Dedifferentiated amniotic fluid mesenchymal stem cell (primary cell): ENCODE measurements at regions not wholly inside any gene's neighbourhood (a gene's known extent, or its start where the extent isn't known, plus 50 kb on each side); places are given as distances from the start of the nearest gene placed in this dataset.

Experiments
- DNase-seq: peaks from one replicate; pipeline ENCODE4 v3.0.0-alpha.2; 2016; ENCODE audit errors: extremely low spot score

DNA sequence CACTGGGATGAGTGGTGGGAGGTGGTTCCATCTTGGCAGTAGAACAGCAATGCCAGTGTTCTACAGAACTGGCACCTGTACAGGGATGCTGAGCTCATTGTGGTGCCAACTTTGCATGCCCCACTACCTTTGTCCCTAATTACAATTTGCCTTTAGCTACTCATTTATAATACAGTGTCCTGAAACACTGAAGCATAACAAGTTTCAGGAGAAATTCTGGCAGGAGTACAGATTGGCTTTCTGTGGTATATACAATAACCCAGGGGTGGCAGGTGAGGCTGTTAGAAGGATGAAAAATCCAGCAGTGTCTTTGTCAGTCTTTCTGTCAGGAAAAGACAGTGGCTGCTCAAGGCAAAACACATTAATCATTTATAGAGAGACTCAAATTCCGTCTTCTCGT lies 240.3 kb downstream of the FAM76B start:
- no peak for DNase-seq

DNA sequence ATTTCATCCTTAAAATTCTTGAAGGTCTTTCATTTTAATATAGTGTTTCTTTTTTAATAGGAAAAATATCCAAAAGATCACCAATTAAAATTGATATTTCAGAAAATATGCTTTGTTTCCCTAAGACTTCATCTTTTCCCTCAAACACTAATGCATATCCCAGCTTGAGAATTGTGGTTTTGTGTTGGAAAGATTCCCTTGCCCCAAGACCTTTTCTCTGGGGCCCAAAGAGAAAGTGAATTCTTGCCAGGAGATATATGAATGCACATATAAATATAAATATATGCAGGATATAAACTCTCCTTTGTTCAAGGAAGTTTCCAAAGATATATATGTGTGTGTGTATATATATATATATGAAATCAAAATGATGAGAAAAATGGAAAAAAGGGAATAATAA lies 241.2 kb downstream of the FAM76B start:
- DNase-seq, result no peak

DNA sequence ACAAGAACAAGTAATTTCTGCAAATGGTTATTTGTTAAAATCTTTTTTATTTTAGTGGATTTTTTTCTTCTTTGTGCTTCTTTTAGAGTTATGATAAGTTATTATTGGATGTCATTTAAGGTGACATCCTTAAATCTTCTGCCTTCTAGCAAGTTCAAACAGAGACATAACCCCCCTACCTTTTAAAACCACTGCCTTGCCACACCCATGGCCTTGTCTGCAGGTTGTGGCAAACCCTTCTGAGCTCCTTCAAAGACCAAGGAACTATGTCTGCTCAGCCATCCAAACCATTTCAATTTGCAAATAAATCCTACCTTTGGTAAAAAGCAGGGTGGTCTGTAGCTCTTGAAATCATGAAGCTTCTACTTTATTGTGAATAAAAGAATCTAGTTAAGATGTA lies 241.6 kb downstream of the FAM76B start:
- DNase-seq, result no peak

- no peak for DNase-seq
Observed at GRCh38 chr11:95547186-95547585, 242.4 kb downstream of the FAM76B start.

DNA sequence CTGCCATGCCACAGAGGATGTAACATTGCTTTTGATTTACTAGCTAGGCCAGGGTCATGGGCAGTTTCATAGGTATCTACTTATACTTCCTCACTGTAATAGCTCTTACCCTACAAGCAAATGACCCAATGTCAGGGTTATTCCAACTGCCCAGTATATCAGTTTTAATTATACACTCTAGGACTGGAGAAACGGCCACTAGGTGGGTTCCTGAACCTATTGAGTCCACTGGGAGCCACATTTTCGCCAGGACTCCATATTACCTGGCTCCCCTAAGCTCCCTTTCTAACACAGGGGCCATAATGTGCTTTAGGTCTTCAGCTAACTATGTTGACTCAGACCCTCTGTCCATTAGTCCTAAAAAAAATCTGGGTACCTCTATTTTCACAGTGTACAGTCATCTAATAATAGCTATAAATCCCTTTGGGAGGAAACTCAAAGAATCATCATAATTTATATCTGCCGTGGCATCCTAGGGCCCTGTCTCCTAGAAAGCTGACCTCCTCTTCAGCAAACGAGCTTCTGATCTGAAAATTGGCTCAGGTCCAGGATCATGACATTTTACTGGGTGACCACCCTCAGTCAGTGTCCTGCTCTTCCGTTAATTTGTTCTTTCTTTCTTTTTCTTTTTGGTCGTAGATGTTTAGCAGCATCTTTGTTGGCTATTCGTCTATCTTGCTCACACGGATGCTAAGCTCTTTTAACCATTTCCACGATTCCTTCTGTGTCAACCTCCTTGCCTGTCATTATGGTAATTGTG lies 244.3 kb downstream of the FAM76B start:
- no peak for DNase-seq

DNA sequence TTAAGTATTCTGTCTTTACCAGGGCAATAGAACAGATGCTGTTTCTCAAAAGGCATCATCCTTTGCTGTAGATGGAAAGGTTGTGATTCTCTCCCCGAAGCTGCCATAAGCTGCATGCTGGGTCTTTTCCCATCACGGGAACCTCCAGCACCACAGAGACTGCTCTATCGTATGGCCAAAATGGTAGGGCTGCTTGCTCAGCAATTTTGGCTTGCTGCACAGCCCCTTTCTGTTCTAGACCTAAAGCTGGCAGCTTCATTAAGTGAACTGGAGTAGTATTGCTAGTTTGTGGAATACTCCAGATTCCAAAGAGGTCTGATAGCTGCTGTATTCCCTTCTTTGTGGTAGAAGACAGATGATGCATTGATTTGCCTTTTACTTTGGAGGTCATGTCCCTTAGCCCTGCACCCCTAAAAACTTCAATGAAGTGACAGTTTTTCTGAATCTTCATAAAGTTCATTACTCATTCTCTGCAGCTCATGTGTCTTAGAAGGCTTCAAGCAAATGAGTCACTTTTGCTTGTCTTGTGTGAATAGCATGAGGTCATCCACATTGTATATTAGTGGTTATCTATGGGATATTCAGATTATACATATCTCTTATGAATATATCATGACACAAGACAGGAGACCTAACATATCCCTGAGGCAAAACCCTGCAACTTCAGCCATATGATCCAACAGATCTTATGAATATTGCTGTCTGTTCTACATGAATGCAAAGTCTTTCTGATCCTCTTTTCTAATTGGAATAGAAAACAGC lies 245.3 kb downstream of the FAM76B start:
- peak; percentile 41 for DNase-seq

GRCh38 chr11:95542868-95543551 lies 246.6 kb downstream of the FAM76B start:
- no peak for DNase-seq

DNA sequence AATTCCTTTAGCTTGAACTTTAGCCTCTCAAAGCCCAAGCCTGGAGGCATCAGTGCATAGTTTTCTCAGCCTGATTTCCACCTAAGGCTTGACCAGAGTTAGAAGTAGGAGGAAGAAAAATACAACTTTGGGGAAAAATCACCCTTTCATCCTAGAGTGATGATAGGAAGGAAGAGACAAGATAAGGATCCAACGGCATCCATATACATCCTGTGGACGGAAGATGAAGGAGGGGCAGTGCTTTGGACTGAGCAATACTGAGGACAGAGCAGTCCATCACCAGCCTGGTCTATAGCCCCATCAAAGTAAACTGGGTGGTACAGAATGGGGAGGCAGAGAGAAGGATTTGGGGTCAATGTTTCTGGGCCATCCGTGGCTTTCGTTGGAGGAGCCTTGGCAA lies 247.9 kb downstream of the FAM76B start:
- no peak for DNase-seq

DNA sequence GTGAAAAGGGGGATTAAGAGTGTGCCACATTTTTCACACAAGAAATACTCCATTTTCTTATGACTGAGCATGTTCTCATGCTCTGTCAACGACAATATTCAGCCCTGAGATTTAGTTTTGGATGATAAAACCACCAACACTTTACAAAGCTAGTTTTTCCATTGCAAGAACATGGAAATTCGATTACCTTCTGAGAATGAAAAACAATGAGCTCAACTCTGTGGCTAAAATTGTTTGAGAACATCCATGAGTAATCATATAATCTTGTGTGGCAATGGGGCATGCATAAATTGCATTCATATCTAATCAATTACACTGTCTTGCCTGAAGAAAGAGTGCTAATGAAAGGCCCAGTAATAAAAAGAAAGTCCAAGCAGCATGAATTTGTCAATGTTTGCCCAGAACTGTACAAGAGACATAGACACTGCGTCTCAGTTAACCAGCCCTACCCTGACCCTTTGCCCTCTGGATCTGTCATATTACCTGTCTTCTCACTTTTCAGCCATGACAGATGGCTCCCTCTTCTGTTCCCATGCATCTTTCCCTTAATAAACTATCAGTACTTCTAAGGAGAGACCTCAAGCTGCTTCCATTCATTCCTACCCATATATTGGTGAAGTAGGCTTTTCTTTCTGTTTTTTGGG lies 253.4 kb downstream of the FAM76B start:
- DNase-seq, result no peak

GRCh38 chr11:95534809-95535208 lies 254.8 kb downstream of the FAM76B start:
- DNase-seq, result no peak

- no peak for DNase-seq
Observed at GRCh38 chr11:95534226-95534625, 255.4 kb downstream of the FAM76B start.

DNA sequence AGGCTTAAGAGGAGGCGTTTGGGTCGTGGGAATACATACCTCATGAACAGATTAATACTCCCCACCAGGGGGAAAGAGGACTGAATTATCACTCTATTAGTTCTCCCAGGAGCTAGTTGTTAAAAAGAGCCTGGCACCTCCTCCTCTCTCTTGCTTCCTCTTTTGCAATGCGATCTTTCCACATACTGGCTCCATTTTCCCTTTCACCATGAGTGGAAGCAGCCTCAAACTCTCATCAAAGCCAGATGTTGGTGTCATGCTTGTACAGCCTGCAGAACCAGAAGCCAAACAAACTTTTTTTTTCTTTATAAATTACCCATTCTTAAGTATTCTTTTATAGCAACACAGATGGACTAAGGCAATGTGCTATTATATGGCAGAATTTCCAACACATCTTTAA lies 258.5 kb downstream of the FAM76B start:
- peak; percentile 39 for DNase-seq

DNA sequence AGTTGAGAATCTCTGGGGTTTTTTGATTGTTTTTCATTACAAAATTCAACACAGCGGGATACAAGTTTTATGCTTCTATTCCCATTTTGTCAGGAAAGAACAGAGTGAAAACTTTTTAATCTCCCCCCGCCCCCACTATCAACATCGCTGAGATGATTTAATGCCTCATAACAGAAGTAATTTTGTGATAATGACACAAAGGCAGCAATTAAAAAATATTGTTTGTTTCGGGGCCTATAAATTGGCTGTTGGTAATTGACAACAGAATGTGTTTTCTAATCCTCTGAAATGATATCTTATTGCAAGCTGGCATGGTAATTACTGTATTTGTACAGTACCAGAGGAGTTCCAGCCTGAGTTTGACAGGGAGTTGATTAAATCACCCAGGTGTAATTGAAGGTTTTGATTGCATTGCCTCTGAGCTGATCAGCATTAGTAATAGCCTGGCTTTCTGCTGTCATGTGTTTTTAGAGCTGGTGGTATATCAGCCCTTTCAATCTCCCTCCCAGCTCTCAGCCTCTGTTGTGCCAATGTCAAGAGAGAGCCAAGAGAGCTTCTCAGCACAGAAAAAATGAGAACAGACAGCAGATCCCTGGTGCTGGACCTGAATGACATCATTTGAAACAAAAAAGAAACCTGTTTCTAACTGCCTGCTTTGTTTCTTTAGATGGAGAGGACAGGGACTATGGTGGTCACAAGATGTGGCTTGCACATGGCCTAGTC lies 265.1 kb downstream of the FAM76B start:
- DNase-seq, result no peak

DNA sequence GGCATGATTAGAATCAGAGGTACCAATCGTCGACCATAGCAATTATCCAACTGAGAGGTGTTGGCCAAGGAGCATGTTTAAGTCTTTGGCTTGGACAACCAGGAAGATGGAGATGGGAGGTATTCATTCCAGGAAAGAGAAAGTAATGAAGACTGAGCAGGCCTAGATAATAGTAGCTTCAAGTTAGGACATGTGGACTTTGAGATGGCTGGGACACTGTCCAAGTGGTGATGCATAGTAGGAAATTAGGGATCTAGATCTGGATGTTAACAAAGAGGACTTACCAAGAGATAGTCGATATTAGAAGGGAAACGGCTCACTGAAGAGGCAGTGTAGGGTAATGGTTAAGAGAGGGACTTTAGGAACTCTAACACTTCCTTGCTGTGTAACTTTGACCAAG lies 266.7 kb downstream of the FAM76B start:
- no peak for DNase-seq

GRCh38 chr11:95521862-95522261 lies 267.7 kb downstream of the FAM76B start:
- no peak for DNase-seq

- peak; percentile 66 for DNase-seq
Observed at GRCh38 chr11:95521133-95521542, 268.4 kb downstream of the FAM76B start.

DNA sequence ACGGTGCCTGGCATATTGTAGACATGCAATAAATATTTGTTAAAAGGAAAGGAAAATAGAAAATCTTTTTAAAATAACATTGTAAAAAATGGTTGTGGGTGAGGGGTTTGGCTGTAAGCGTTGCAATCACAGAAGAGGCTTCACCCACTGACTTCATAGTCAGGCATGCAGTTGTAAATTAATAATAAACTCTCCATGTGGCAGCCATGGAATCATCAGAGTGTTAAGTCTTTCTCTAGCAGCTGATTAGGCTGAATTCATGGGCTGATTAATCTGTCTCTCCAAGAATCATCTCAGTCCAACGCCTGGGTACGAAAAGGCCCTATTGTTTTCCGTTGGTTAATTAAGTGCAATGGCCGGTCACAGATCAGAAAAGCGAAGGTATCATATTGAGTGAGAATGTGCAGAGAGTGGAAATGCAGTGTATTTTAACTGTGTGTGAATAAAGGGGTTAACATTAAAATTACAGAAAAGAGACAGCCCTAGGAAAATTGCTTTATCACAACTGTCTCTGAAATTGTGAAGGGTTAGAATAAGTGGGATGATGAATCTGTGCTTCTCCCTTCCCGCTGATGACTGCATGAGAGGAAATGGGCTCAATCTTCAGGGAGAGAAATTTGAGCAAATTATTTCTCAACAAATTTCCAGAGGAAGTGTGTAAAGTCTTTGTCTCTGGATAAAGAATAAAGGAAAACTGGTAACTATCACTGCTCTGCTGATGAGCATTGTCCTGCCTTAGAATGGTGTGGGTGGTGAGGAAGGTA lies 269.0 kb downstream of the FAM76B start:
- no peak for DNase-seq

- DNase-seq, result no peak
Observed at GRCh38 chr11:95519912-95520311, 269.7 kb downstream of the FAM76B start.

DNA sequence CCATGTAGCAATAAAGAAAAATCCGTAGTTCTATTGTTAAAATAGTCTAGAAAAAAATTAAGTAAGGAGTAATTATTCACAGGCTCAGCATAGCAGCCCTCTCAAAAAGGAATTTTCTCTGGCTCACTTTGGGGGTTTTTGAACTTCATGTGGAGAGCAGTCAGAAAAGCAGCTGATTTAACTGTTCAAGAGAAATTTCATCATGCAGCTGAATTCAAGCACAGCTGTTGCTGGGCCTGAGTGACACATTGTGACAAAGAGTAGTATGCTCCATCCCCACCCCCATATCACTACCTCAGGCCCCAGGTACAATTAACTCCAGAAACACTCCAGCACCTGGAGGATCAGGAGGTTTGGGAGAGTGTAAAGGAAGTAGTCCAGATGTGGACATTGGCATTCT lies 272.1 kb downstream of the FAM76B start:
- DNase-seq, result no peak

GRCh38 chr11:95516786-95517185 lies 272.8 kb downstream of the FAM76B start:
- DNase-seq, result peak; percentile 45

DNA sequence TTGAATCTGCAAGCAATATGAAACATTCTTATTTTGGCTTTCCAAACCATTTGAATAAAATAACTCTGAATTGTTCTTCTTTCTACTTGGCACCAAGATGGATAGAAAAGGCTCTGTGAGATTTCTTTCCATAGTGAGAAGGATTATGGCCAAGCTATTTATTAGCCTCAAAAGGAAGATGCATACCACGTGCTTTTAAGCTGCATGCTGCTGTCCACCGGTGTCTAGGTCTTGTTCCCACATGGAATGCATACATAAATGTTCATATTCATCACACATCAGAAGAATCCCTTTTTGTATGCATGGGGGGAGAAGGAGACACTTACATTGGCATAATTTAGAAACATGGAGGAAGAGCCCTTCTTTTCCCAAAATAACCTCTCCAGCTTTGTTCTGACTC lies 273.4 kb downstream of the FAM76B start:
- no peak for DNase-seq
